ENCODE measurements at regions not wholly inside any gene's neighbourhood (a gene's known extent, or its start where the extent isn't known, plus 50 kb on each side); places are given as distances from the start of the nearest gene placed in this dataset.

- H3K9me3 ChIP-seq (ENCODE audit: low read depth, low read length, poor library complexity, severe bottlenecking) = no peaks in the 10 kb centered on the region
- POLR2A ChIA-PET (ENCODE audit: low non-redundant PET) = no interaction called here
- no peak overlapping the region for H3K4me3 ChIP-seq (ENCODE audit: low read depth, low read length, poor library complexity, severe bottlenecking)
- no TSS peak for BruUV-seq (replicated peaks)
- CTCF ChIA-PET = no interaction called here
- H3K27ac ChIP-seq (ENCODE audit: low read depth, low read length, poor library complexity, severe bottlenecking) = no peak overlapping the region
- intact Hi-C loops (cut with micrococcal nuclease; ENCODE audit: unreplicated experiment) = no loop called here
- H3K36me3 ChIP-seq (ENCODE audit: insufficient read depth, low read length, poor library complexity, severe bottlenecking) = no peaks in the 10 kb centered on the region
- TF ChIP-seq CTCF (conservative IDR thresholded peaks at IDR 0.05; ENCODE audit: low read depth, low read length) (no peak), EZH2 (IDR thresholded peaks at IDR 0.05; ENCODE audit: borderline replicate concordance, low read depth, low read length, poor library complexity, severe bottlenecking) (no peak)
- no peak for DNase-seq (ENCODE audit: low spot score)
- no peaks in the 10 kb centered on the region for H3K4me1 ChIP-seq (ENCODE audit: insufficient read depth, low read length, poor library complexity, severe bottlenecking)
- no peaks in the 10 kb centered on the region for H3K27me3 ChIP-seq (replicated peaks; ENCODE audit: insufficient read depth, low read depth, low read length, poor library complexity)
These were observed 237.5 kb upstream of the TNP1 start for GRCh38 chr2:217097346-217097745.

GRCh38 chr2:217096474-217097225, 236.8 kb upstream of the TNP1 start:
- no TSS peak for BruUV-seq (replicated peaks)
- Histone ChIP-seq H3K36me3 (ENCODE audit: insufficient read depth, low read length, poor library complexity, severe bottlenecking) (no peaks in the 10 kb centered on the region), H3K9me3 (ENCODE audit: low read depth, low read length, poor library complexity, severe bottlenecking) (no peaks in the 10 kb centered on the region), H3K27ac (ENCODE audit: low read depth, low read length, poor library complexity, severe bottlenecking) (no peak overlapping the region), H3K27me3 (replicated peaks; ENCODE audit: insufficient read depth, low read depth, low read length, poor library complexity) (no peaks in the 10 kb centered on the region), H3K4me1 (ENCODE audit: insufficient read depth, low read length, poor library complexity, severe bottlenecking) (no peaks in the 10 kb centered on the region), H3K4me3 (ENCODE audit: low read depth, low read length, poor library complexity, severe bottlenecking) (no peak overlapping the region)
- ChIA-PET CTCF (no interaction called here), POLR2A (ENCODE audit: low non-redundant PET) (no interaction called here)
- intact Hi-C loops (cut with micrococcal nuclease; ENCODE audit: unreplicated experiment) = no loop called here
- DNase-seq (ENCODE audit: low spot score) = no peak
- TF ChIP-seq CTCF (conservative IDR thresholded peaks at IDR 0.05; ENCODE audit: low read depth, low read length) = no peak

GRCh38 chr2:217095511-217096205, 235.8 kb upstream of the TNP1 start:
- POLR2A ChIA-PET (ENCODE audit: low non-redundant PET) = no interaction called here
- no TSS peak for BruUV-seq (replicated peaks)
- no peaks in the 10 kb centered on the region for H3K27me3 ChIP-seq (replicated peaks; ENCODE audit: insufficient read depth, low read depth, low read length, poor library complexity)
- CTCF ChIA-PET = no interaction called here
- intact Hi-C loops (cut with micrococcal nuclease; ENCODE audit: unreplicated experiment) = no loop called here
- H3K9me3 ChIP-seq (ENCODE audit: low read depth, low read length, poor library complexity, severe bottlenecking) = no peaks in the 10 kb centered on the region
- H3K27ac ChIP-seq (ENCODE audit: low read depth, low read length, poor library complexity, severe bottlenecking) = no peak overlapping the region
- no peaks in the 10 kb centered on the region for H3K4me1 ChIP-seq (ENCODE audit: insufficient read depth, low read length, poor library complexity, severe bottlenecking)
- no peak for TF ChIP-seq CTCF (conservative IDR thresholded peaks at IDR 0.05; ENCODE audit: low read depth, low read length)
- no peak for TF ChIP-seq EZH2 (IDR thresholded peaks at IDR 0.05; ENCODE audit: borderline replicate concordance, low read depth, low read length, poor library complexity, severe bottlenecking)
- no peaks in the 10 kb centered on the region for H3K36me3 ChIP-seq (ENCODE audit: insufficient read depth, low read length, poor library complexity, severe bottlenecking)
- no peak overlapping the region for H3K4me3 ChIP-seq (ENCODE audit: low read depth, low read length, poor library complexity, severe bottlenecking)
- DNase-seq (ENCODE audit: low spot score) = no peak
